ENCODE measurements at regions not wholly inside any gene's neighbourhood (a gene's known extent, or its start where the extent isn't known, plus 50 kb on each side); places are given as distances from the start of the nearest gene placed in this dataset.

- Histone ChIP-seq H3K36me3 (ENCODE audit: control insufficient read depth, low read depth, low read length) (no peaks in the 10 kb centered on the region), H3K27ac (ENCODE audit: low read length) (no peak overlapping the region), H3K4me1 (ENCODE audit: control insufficient read depth, low read depth, low read length) (peaks cover 22% of the 10 kb centered on the region), H3K9me3 (ENCODE audit: control insufficient read depth, low read depth, low read length) (no peaks in the 10 kb centered on the region), H3K9ac (ENCODE audit: low read length) (no peak overlapping the region), H3K27me3 (ENCODE audit: control insufficient read depth, insufficient read depth, low read length) (no peaks in the 10 kb centered on the region), H3K4me3 (ENCODE audit: low read length) (no peak overlapping the region)
These were observed 286.0 kb downstream of the MYCN start for GRCh38 chr2:16226381-16226780.

GRCh38 chr2:16225545-16225944 lies 285.2 kb downstream of the MYCN start:
- H3K9me3 ChIP-seq (ENCODE audit: control insufficient read depth, low read depth, low read length) = no peaks in the 10 kb centered on the region

GRCh38 chr2:16225071-16225470 lies 284.7 kb downstream of the MYCN start:
- Histone ChIP-seq H3K27me3 (ENCODE audit: control insufficient read depth, insufficient read depth, low read length) (no peaks in the 10 kb centered on the region), H3K4me1 (ENCODE audit: control insufficient read depth, low read depth, low read length) (peaks cover 22% of the 10 kb centered on the region), H3K36me3 (ENCODE audit: control insufficient read depth, low read depth, low read length) (no peaks in the 10 kb centered on the region), H3K27ac (ENCODE audit: low read length) (no peak overlapping the region), H3K4me3 (ENCODE audit: low read length) (no peak overlapping the region), H3K9me3 (ENCODE audit: control insufficient read depth, low read depth, low read length) (no peaks in the 10 kb centered on the region), H3K9ac (ENCODE audit: low read length) (no peak overlapping the region)

More at GRCh38 chr2:16225545-16225944, 285.2 kb downstream of the MYCN start:
- H3K27me3 ChIP-seq (ENCODE audit: control insufficient read depth, insufficient read depth, low read length) = no peaks in the 10 kb centered on the region
- no peaks in the 10 kb centered on the region for H3K36me3 ChIP-seq (ENCODE audit: control insufficient read depth, low read depth, low read length)
- H3K27ac ChIP-seq (ENCODE audit: low read length) = no peak overlapping the region
- no peak overlapping the region for H3K4me3 ChIP-seq (ENCODE audit: low read length)
- H3K4me1 ChIP-seq (ENCODE audit: control insufficient read depth, low read depth, low read length) = peaks cover 22% of the 10 kb centered on the region
- H3K9ac ChIP-seq (ENCODE audit: low read length) = no peak overlapping the region

GRCh38 chr2:16224298-16225045 lies 284.1 kb downstream of the MYCN start:
- Histone ChIP-seq H3K9ac (ENCODE audit: low read length) (no peak overlapping the region), H3K4me3 (ENCODE audit: low read length) (no peak overlapping the region), H3K4me1 (ENCODE audit: control insufficient read depth, low read depth, low read length) (peaks cover 22% of the 10 kb centered on the region), H3K36me3 (ENCODE audit: control insufficient read depth, low read depth, low read length) (no peaks in the 10 kb centered on the region), H3K27me3 (ENCODE audit: control insufficient read depth, insufficient read depth, low read length) (no peaks in the 10 kb centered on the region), H3K9me3 (ENCODE audit: control insufficient read depth, low read depth, low read length) (no peaks in the 10 kb centered on the region), H3K27ac (ENCODE audit: low read length) (no peak overlapping the region)

GRCh38 chr2:16223841-16224177 lies 283.5 kb downstream of the MYCN start:
- Histone ChIP-seq H3K27ac (ENCODE audit: low read length) (no peak overlapping the region), H3K4me3 (ENCODE audit: low read length) (no peak overlapping the region), H3K27me3 (ENCODE audit: control insufficient read depth, insufficient read depth, low read length) (no peaks in the 10 kb centered on the region)

GRCh38 chr2:16223161-16223840 lies 283.0 kb downstream of the MYCN start:
- no peaks in the 10 kb centered on the region for H3K36me3 ChIP-seq (ENCODE audit: control insufficient read depth, low read depth, low read length)
- no peaks in the 10 kb centered on the region for H3K9me3 ChIP-seq (ENCODE audit: control insufficient read depth, low read depth, low read length)
- H3K27me3 ChIP-seq (ENCODE audit: control insufficient read depth, insufficient read depth, low read length) = no peaks in the 10 kb centered on the region
- no peak overlapping the region for H3K9ac ChIP-seq (ENCODE audit: low read length)
- H3K4me3 ChIP-seq (ENCODE audit: low read length) = no peak overlapping the region
- peaks cover 28% of the 10 kb centered on the region for H3K4me1 ChIP-seq (ENCODE audit: control insufficient read depth, low read depth, low read length)
- H3K27ac ChIP-seq (ENCODE audit: low read length) = no peak overlapping the region

More at GRCh38 chr2:16223841-16224177, 283.5 kb downstream of the MYCN start:
- no peaks in the 10 kb centered on the region for H3K9me3 ChIP-seq (ENCODE audit: control insufficient read depth, low read depth, low read length)
- no peak overlapping the region for H3K9ac ChIP-seq (ENCODE audit: low read length)
- H3K36me3 ChIP-seq (ENCODE audit: control insufficient read depth, low read depth, low read length) = no peaks in the 10 kb centered on the region
- H3K4me1 ChIP-seq (ENCODE audit: control insufficient read depth, low read depth, low read length) = peaks cover 26% of the 10 kb centered on the region

- H3K27me3 ChIP-seq (ENCODE audit: control insufficient read depth, insufficient read depth, low read length) = no peaks in the 10 kb centered on the region
- H3K27ac ChIP-seq (ENCODE audit: low read length) = no peak overlapping the region
- H3K9me3 ChIP-seq (ENCODE audit: control insufficient read depth, low read depth, low read length) = no peaks in the 10 kb centered on the region
- no peaks in the 10 kb centered on the region for H3K36me3 ChIP-seq (ENCODE audit: control insufficient read depth, low read depth, low read length)
- peaks cover 24% of the 10 kb centered on the region for H3K4me1 ChIP-seq (ENCODE audit: control insufficient read depth, low read depth, low read length)
- no peak overlapping the region for H3K9ac ChIP-seq (ENCODE audit: low read length)
- no peak overlapping the region for H3K4me3 ChIP-seq (ENCODE audit: low read length)
These were observed 282.0 kb downstream of the MYCN start for GRCh38 chr2:16222326-16222725.

- Histone ChIP-seq H3K4me1 (ENCODE audit: control insufficient read depth, low read depth, low read length) (peaks cover 16% of the 10 kb centered on the region), H3K9me3 (ENCODE audit: control insufficient read depth, low read depth, low read length) (no peaks in the 10 kb centered on the region), H3K9ac (ENCODE audit: low read length) (no peak overlapping the region), H3K4me3 (ENCODE audit: low read length) (no peak overlapping the region), H3K27me3 (ENCODE audit: control insufficient read depth, insufficient read depth, low read length) (no peaks in the 10 kb centered on the region), H3K27ac (ENCODE audit: low read length) (no peak overlapping the region), H3K36me3 (ENCODE audit: control insufficient read depth, low read depth, low read length) (no peaks in the 10 kb centered on the region)
These were observed 281.2 kb downstream of the MYCN start for GRCh38 chr2:16221461-16222010.

GRCh38 chr2:16219292-16219975 lies 279.1 kb downstream of the MYCN start:
- no peak overlapping the region for H3K27ac ChIP-seq (ENCODE audit: low read length)
- no peak overlapping the region for H3K4me3 ChIP-seq (ENCODE audit: low read length)
- no peaks in the 10 kb centered on the region for H3K27me3 ChIP-seq (ENCODE audit: control insufficient read depth, insufficient read depth, low read length)
- no peak overlapping the region for H3K9ac ChIP-seq (ENCODE audit: low read length)
- H3K36me3 ChIP-seq (ENCODE audit: control insufficient read depth, low read depth, low read length) = no peaks in the 10 kb centered on the region
- H3K4me1 ChIP-seq (ENCODE audit: control insufficient read depth, low read depth, low read length) = peaks cover 15% of the 10 kb centered on the region
- H3K9me3 ChIP-seq (ENCODE audit: control insufficient read depth, low read depth, low read length) = no peaks in the 10 kb centered on the region

- Histone ChIP-seq H3K4me1 (ENCODE audit: control insufficient read depth, low read depth, low read length) (peaks cover 12% of the 10 kb centered on the region), H3K27ac (ENCODE audit: low read length) (no peak overlapping the region), H3K9me3 (ENCODE audit: control insufficient read depth, low read depth, low read length) (no peaks in the 10 kb centered on the region), H3K4me3 (ENCODE audit: low read length) (no peak overlapping the region), H3K27me3 (ENCODE audit: control insufficient read depth, insufficient read depth, low read length) (no peaks in the 10 kb centered on the region), H3K9ac (ENCODE audit: low read length) (no peak overlapping the region), H3K36me3 (ENCODE audit: control insufficient read depth, low read depth, low read length) (no peaks in the 10 kb centered on the region)
These were observed 278.3 kb downstream of the MYCN start for GRCh38 chr2:16218625-16219024.

GRCh38 chr2:16218161-16218560 lies 277.8 kb downstream of the MYCN start:
- peaks cover 11% of the 10 kb centered on the region for H3K4me1 ChIP-seq (ENCODE audit: control insufficient read depth, low read depth, low read length)

More at GRCh38 chr2:16218161-16218560, 277.8 kb downstream of the MYCN start:
- H3K27ac ChIP-seq (ENCODE audit: low read length) = no peak overlapping the region
- H3K9ac ChIP-seq (ENCODE audit: low read length) = no peak overlapping the region
- no peaks in the 10 kb centered on the region for H3K9me3 ChIP-seq (ENCODE audit: control insufficient read depth, low read depth, low read length)
- no peaks in the 10 kb centered on the region for H3K36me3 ChIP-seq (ENCODE audit: control insufficient read depth, low read depth, low read length)
- H3K4me3 ChIP-seq (ENCODE audit: low read length) = no peak overlapping the region
- H3K27me3 ChIP-seq (ENCODE audit: control insufficient read depth, insufficient read depth, low read length) = no peaks in the 10 kb centered on the region

Measured in iPS-18a (cell line).